ENCODE measurements at regions not wholly inside any gene's neighbourhood (a gene's known extent, or its start where the extent isn't known, plus 50 kb on each side); places are given as distances from the start of the nearest gene placed in this dataset.
"Not testable (repeated sequence)": the region's sequence is repeated elsewhere in the genome, so short reads cannot be mapped to it uniquely, and the experiment has no call there.

GRCh38 chr5:3339092-3339797 is 256.4 kb upstream of the IRX1 start:
- DNase-seq, result no peak

GRCh38 chr5:3337812-3338541 is 257.7 kb upstream of the IRX1 start:
- DNase-seq, result no peak

GRCh38 chr5:3336666-3337065 is 259.0 kb upstream of the IRX1 start:
- DNase-seq, result no peak

- DNase-seq, result no peak
Observed at GRCh38 chr5:3335301-3335700, 260.3 kb upstream of the IRX1 start.

- no peak for DNase-seq
Observed at GRCh38 chr5:3333836-3334235, 261.8 kb upstream of the IRX1 start.

GRCh38 chr5:3333105-3333504 is 262.5 kb upstream of the IRX1 start:
- DNase-seq, result no peak

GRCh38 chr5:3331819-3332218 is 263.8 kb upstream of the IRX1 start:
- no peak for DNase-seq

- DNase-seq, result no peak
Observed at GRCh38 chr5:3330442-3330841, 265.2 kb upstream of the IRX1 start.

GRCh38 chr5:3329427-3329826 is 266.2 kb upstream of the IRX1 start:
- DNase-seq, result no peak

GRCh38 chr5:3326841-3327232 is 268.8 kb upstream of the IRX1 start:
- no peak for DNase-seq

- no peak for DNase-seq
Observed at GRCh38 chr5:3325972-3326840, 269.4 kb upstream of the IRX1 start.

GRCh38 chr5:3325201-3325971 is 270.2 kb upstream of the IRX1 start:
- no peak for DNase-seq

- DNase-seq, result no peak
Observed at GRCh38 chr5:3324421-3325101, 271.1 kb upstream of the IRX1 start.

GRCh38 chr5:3323966-3324365 is 271.7 kb upstream of the IRX1 start:
- not testable (repeated sequence) for DNase-seq

GRCh38 chr5:3323144-3323543 is 272.5 kb upstream of the IRX1 start:
- DNase-seq, result no peak

- no peak for DNase-seq
Observed at GRCh38 chr5:3322642-3323041, 273.0 kb upstream of the IRX1 start.

GRCh38 chr5:3321923-3322322 is 273.7 kb upstream of the IRX1 start:
- DNase-seq, result no peak

GRCh38 chr5:3321119-3321760 is 274.4 kb upstream of the IRX1 start:
- no peak for DNase-seq

GRCh38 chr5:3320317-3320875 is 275.2 kb upstream of the IRX1 start:
- no peak for DNase-seq

- no peak for DNase-seq
Observed at GRCh38 chr5:3317051-3317795, 278.4 kb upstream of the IRX1 start.

GRCh38 chr5:3313569-3313968 is 282.1 kb upstream of the IRX1 start:
- DNase-seq, result no peak
